NT2/D1 (cell line): ENCODE measurements at regions not wholly inside any gene's neighbourhood (a gene's known extent, or its start where the extent isn't known, plus 50 kb on each side); places are given as distances from the start of the nearest gene placed in this dataset.

Experiments
- SUZ12 ChIP-seq: IDR thresholded peaks from 2 replicates; pipeline ENCODE4 v1.6.1; 2011; ENCODE audit not compliant: insufficient read length, insufficient read depth; ENCODE audit errors: extremely low read depth
- YY1 ChIP-seq: IDR thresholded peaks from 2 replicates; pipeline ENCODE4 v1.6.1; 2011; ENCODE audit not compliant: insufficient read length, insufficient read depth
- ZNF274 ChIP-seq: IDR thresholded peaks from 2 replicates; pipeline ENCODE4 v1.6.1; 2011; ENCODE audit warnings: mild to moderate bottlenecking, low read depth, low read length

GRCh38 chr2:57936216-57936615, 110.4 kb upstream of the VRK2 start:
- no peak for TF ChIP-seq ZNF274
- no peak for TF ChIP-seq YY1
- TF ChIP-seq SUZ12: no peak
